Activated T-helper 1 cell treated with anti-CD3 and anti-CD28 coated beads, Interleukin-12 subunit alpha, Interleukin-12 subunit beta, Interleukin-2, Interleukin-4 antibody, amounts not matched to agents 30 ng/mL and 10 ng/mL and 1 ng/mL, durations not matched to agents 14 hours and 24 hours and 36 hours (primary cell): ENCODE measurements at regions not wholly inside any gene's neighbourhood (a gene's known extent, or its start where the extent isn't known, plus 50 kb on each side); places are given as distances from the start of the nearest gene placed in this dataset.

Source experiments
- DNase-seq: peaks from one replicate; pipeline ENCODE4 v3.0.0; 2021; ENCODE audit warnings: low spot score
- H3K27ac Mint-ChIP-seq: one replicate; pipeline ENCODE4 v1.8.0; 2021; ENCODE audit warnings: mild to moderate bottlenecking, mixed read lengths
- H3K27me3 Mint-ChIP-seq: one replicate; pipeline ENCODE4 v1.8.0; 2022; ENCODE audit warnings: mild to moderate bottlenecking, moderate library complexity, mixed read lengths; ENCODE audit not compliant: insufficient read depth
- H3K36me3 Mint-ChIP-seq: one replicate; pipeline ENCODE4 v1.8.0; 2021; ENCODE audit warnings: low read depth, mixed read lengths
- H3K4me1 Mint-ChIP-seq: one replicate; pipeline ENCODE4 v1.8.0; 2021; ENCODE audit warnings: low read depth, mixed read lengths
- H3K4me3 Mint-ChIP-seq: one replicate; pipeline ENCODE4 v1.8.0; 2021; ENCODE audit warnings: mild to moderate bottlenecking, moderate library complexity, mixed read lengths
- H3K9me3 Mint-ChIP-seq: one replicate; pipeline ENCODE4 v1.8.0; 2021; ENCODE audit warnings: mixed read lengths
- intact Hi-C: fragments of 100-400 bp; cut with micrococcal nuclease; formaldehyde crosslinking; loops from one replicate; pipeline ENCODE4 v1.15.1; 2024

- H3K9me3 Mint-ChIP-seq = peaks cover 15% of the 10 kb centered on the region
- no peak overlapping the region for H3K4me3 Mint-ChIP-seq
- H3K27ac Mint-ChIP-seq = no peak overlapping the region
- no peak for DNase-seq
- peaks cover 22% of the 10 kb centered on the region for H3K27me3 Mint-ChIP-seq
- H3K36me3 Mint-ChIP-seq = peaks cover 1% of the 10 kb centered on the region
- peaks cover 7% of the 10 kb centered on the region for H3K4me1 Mint-ChIP-seq
- intact Hi-C loops = no loop called here
Observed at GRCh38 chr13:44287958-44288357, 85.7 kb upstream of the SERP2 start.

DNA sequence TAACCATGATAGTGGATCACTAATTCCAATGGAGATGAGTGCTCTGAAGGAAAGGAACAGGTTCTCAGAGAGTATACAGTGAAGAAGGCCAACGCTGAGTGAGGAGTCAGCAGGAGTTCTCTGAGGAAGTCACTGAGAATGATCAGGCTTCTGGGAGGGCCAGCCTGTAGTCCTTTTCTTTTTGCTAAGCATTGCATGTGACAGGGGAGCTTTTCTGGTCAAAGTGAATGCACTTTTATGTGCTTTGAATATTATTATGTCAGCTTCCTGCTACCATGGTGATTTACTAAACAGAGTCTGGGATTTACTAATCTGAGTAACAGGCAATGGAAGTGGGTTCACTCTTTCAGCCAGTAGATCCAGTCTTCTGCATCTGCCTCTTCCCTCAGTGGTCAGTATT lies 81.1 kb upstream of the SERP2 start:
- Mint-ChIP-seq H3K4me1 (peaks cover 28% of the 10 kb centered on the region), H3K27ac (no peak overlapping the region), H3K36me3 (peaks cover 2% of the 10 kb centered on the region), H3K4me3 (no peak overlapping the region), H3K9me3 (peaks cover 12% of the 10 kb centered on the region), H3K27me3 (peaks cover 6% of the 10 kb centered on the region)
- intact Hi-C loops = no loop called here
- no peak for DNase-seq

DNA sequence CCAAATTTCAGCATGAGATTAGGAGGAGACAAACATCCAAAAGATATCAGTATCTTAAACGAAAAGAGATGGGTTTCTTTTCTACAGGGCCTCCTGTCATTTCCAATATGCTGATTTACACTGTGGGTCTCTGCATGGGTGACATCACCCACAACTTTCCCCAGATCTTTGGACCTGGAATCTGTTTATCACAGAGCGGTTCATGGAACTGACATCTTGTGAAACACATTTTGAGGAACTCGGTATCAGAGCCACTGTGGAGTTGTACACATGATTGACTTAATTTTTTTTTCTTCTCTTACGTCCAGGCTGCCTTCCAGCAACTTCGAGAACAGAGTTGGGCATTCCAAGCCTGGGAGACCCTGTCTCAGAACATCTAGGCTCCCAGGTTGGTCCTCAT lies 80.2 kb upstream of the SERP2 start:
- intact Hi-C loops = loop anchor here (1.0 kb wide), 1 partner anchor 95 kb away; no protein-coding TSS in a partner anchor
- peaks cover 12% of the 10 kb centered on the region for H3K9me3 Mint-ChIP-seq
- H3K36me3 Mint-ChIP-seq = peaks cover 2% of the 10 kb centered on the region
- H3K27ac Mint-ChIP-seq = peak overlapping the region; percentile 74
- no peak overlapping the region for H3K4me3 Mint-ChIP-seq
- H3K4me1 Mint-ChIP-seq = peaks cover 28% of the 10 kb centered on the region
- H3K27me3 Mint-ChIP-seq = peaks cover 6% of the 10 kb centered on the region
- no peak for DNase-seq

GRCh38 chr13:44293908-44294735 lies 79.5 kb upstream of the SERP2 start:
- Mint-ChIP-seq H3K27me3 (peaks cover 6% of the 10 kb centered on the region), H3K9me3 (peaks cover 12% of the 10 kb centered on the region), H3K4me3 (no peak overlapping the region), H3K36me3 (peaks cover 2% of the 10 kb centered on the region), H3K27ac (peak overlapping the region; percentile 74), H3K4me1 (peaks cover 28% of the 10 kb centered on the region)
- intact Hi-C loops = loop anchor here (1.0 to 2.0 kb wide), 2 partner anchors 19 to 96 kb away; no protein-coding TSS in a partner anchor
- no peak for DNase-seq

- H3K9me3 Mint-ChIP-seq = peaks cover 12% of the 10 kb centered on the region
- no peak for DNase-seq
- intact Hi-C loops = loop anchor here (2.0 kb wide), 1 partner anchor 20 kb away; no protein-coding TSS in a partner anchor
- H3K27ac Mint-ChIP-seq = no peak overlapping the region
- H3K4me1 Mint-ChIP-seq = peaks cover 28% of the 10 kb centered on the region
- peaks cover 2% of the 10 kb centered on the region for H3K36me3 Mint-ChIP-seq
- H3K27me3 Mint-ChIP-seq = peaks cover 3% of the 10 kb centered on the region
- H3K4me3 Mint-ChIP-seq = no peak overlapping the region
Observed at GRCh38 chr13:44294876-44295275, 78.7 kb upstream of the SERP2 start.

- Mint-ChIP-seq H3K27ac (no peak overlapping the region), H3K27me3 (peaks cover 3% of the 10 kb centered on the region), H3K36me3 (peaks cover 7% of the 10 kb centered on the region), H3K9me3 (peaks cover 12% of the 10 kb centered on the region), H3K4me1 (peaks cover 48% of the 10 kb centered on the region), H3K4me3 (no peak overlapping the region)
- DNase-seq = no peak
- intact Hi-C loops = no loop called here
Observed at GRCh38 chr13:44296856-44297255, 76.8 kb upstream of the SERP2 start.

DNA sequence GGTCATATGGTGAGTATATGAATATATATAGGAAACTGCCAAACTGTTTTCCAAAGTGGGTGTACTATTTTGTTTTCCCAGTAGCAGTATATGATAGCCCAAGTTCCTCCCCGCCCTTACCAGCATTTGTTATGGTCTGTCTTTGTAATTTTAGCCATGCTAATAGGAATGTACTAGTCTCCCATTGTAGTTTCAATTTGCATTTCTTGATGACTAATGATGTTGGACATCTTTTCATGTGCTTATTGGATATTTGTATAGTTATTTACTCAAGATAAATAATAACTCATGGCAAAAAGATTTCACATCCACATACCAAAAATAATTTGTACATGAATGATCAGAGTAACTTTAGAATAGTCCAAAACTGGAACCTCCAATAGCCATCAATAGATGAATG lies 75.3 kb upstream of the SERP2 start:
- Mint-ChIP-seq H3K27me3 (peaks cover 3% of the 10 kb centered on the region), H3K4me3 (no peak overlapping the region), H3K9me3 (peaks cover 9% of the 10 kb centered on the region), H3K36me3 (peaks cover 10% of the 10 kb centered on the region), H3K27ac (no peak overlapping the region), H3K4me1 (peaks cover 50% of the 10 kb centered on the region)
- intact Hi-C loops = no loop called here
- no peak for DNase-seq

GRCh38 chr13:44299152-44299943 lies 74.3 kb upstream of the SERP2 start:
- DNase-seq = no peak
- Mint-ChIP-seq H3K4me1 (peaks cover 48% of the 10 kb centered on the region), H3K36me3 (peaks cover 10% of the 10 kb centered on the region), H3K27me3 (peaks cover 3% of the 10 kb centered on the region), H3K27ac (no peak overlapping the region), H3K9me3 (peaks cover 9% of the 10 kb centered on the region), H3K4me3 (no peak overlapping the region)
- intact Hi-C loops = no loop called here

DNA sequence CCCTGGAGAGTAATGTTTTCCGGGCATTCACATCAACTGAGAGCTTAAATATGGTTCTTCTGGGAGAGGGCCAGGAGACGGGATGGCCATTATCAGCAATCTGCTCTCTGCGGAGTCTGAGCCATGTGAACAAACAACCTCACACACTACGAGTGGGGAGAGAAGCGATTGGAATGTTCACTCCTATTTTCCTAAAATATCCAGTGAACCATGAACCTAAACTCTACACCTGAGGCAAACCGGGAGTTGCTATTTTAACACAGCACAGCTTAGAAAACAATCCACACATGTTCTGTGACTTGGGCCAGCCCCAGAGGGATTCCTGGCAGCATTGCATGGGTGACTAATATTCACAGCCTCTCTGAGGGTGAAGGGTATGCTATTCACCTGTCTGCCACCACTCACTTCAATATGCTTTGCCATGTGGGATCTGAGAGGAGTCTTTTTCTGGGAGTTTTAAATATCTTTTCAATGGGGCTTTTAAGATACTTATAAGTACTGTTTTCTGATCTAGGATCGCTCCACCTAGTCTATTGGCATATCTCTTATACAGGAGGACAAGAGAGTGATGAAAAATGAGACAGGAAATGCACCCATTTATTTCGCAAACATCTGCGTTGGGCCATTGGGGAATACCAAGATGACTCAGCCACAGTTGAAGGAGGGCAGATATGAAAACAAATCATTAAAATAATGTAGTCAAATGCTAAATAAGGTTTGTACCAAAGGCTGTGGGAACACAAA lies 72.6 kb upstream of the SERP2 start:
- Mint-ChIP-seq H3K27me3 (peaks cover 3% of the 10 kb centered on the region), H3K27ac (peak overlapping the region; percentile 27), H3K4me1 (peaks cover 51% of the 10 kb centered on the region), H3K36me3 (peaks cover 10% of the 10 kb centered on the region), H3K4me3 (peak overlapping the region; percentile 5), H3K9me3 (peaks cover 9% of the 10 kb centered on the region)
- DNase-seq = no peak
- intact Hi-C loops = loop anchor here (1.0 to 5.0 kb wide), 3 partner anchors 42 to 159 kb away; no protein-coding TSS in a partner anchor

DNA sequence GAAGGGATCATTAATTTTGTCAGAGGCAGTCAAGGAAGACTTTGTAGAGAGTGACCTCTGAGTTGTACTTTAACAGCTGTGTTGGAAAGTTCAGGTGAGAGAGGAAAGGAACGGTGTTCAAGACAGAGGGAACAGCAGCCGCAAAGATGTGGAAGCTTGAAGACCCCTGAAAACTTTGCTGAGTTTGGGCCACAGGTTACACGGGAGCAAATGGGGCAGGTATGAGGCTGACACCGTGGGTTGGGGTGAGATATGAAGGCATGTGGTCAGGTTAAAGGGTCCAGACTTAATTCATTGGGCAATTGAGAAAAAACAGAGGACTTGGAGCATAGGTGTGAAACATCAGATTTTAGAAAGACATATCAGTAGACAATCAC lies 72.0 kb upstream of the SERP2 start:
- H3K27me3 Mint-ChIP-seq = peaks cover 3% of the 10 kb centered on the region
- H3K4me1 Mint-ChIP-seq = peaks cover 57% of the 10 kb centered on the region
- peak overlapping the region; percentile 5 for H3K4me3 Mint-ChIP-seq
- intact Hi-C loops = loop anchor here (1.0 to 5.0 kb wide), 3 partner anchors 42 to 159 kb away; no protein-coding TSS in a partner anchor
- H3K36me3 Mint-ChIP-seq = peaks cover 10% of the 10 kb centered on the region
- H3K27ac Mint-ChIP-seq = peak overlapping the region; percentile 27
- DNase-seq = no peak
- H3K9me3 Mint-ChIP-seq = peaks cover 9% of the 10 kb centered on the region

GRCh38 chr13:44302233-44302632 lies 71.4 kb upstream of the SERP2 start:
- Mint-ChIP-seq H3K27ac (no peak overlapping the region), H3K9me3 (peaks cover 9% of the 10 kb centered on the region), H3K27me3 (no peaks in the 10 kb centered on the region), H3K4me1 (peaks cover 63% of the 10 kb centered on the region), H3K36me3 (peaks cover 8% of the 10 kb centered on the region), H3K4me3 (no peak overlapping the region)
- intact Hi-C loops = loop anchor here (5.0 kb wide), 1 partner anchor 160 kb away; no protein-coding TSS in a partner anchor
- no peak for DNase-seq

GRCh38 chr13:44302940-44303575 lies 70.6 kb upstream of the SERP2 start:
- Mint-ChIP-seq H3K27me3 (peaks cover 4% of the 10 kb centered on the region), H3K9me3 (peaks cover 9% of the 10 kb centered on the region), H3K4me1 (peaks cover 67% of the 10 kb centered on the region), H3K4me3 (no peak overlapping the region), H3K27ac (no peak overlapping the region), H3K36me3 (peaks cover 8% of the 10 kb centered on the region)
- intact Hi-C loops = loop anchor here (5.0 kb wide), 1 partner anchor 161 kb away; no protein-coding TSS in a partner anchor
- no peak for DNase-seq
